Neural cell (in vitro differentiated cells): ENCODE measurements at regions not wholly inside any gene's neighbourhood (a gene's known extent, or its start where the extent isn't known, plus 50 kb on each side); places are given as distances from the start of the nearest gene placed in this dataset.

Experiments
- CTCF ChIP-seq: fragments of 450-650 bp; IDR thresholded peaks from 2 replicates; pipeline ENCODE4 v1.5.1; 2014; ENCODE audit warnings: antibody characterized with exemption, mild to moderate bottlenecking, moderate library complexity; ENCODE audit not compliant: poor library complexity, severe bottlenecking
- REST ChIP-seq: IDR thresholded peaks from 2 replicates; pipeline ENCODE4 v1.6.1; 2012; ENCODE audit warnings: borderline replicate concordance

GRCh38 chr4:26207631-26208030 is 113.2 kb upstream of the RBPJ start:
- TF ChIP-seq CTCF (no peak), REST (no peak)
